GM12892 (cell line): ENCODE measurements at regions not wholly inside any gene's neighbourhood (a gene's known extent, or its start where the extent isn't known, plus 50 kb on each side); places are given as distances from the start of the nearest gene placed in this dataset.

ENCODE experiments used
- POLR2A ChIP-seq: IDR thresholded peaks from 2 replicates; pipeline ENCODE4 v1.6.1; 2011; ENCODE audit warnings: low read depth, low read length, control low read depth
- POLR2AphosphoS5 ChIP-seq: IDR thresholded peaks from 2 replicates; pipeline ENCODE4 v1.6.1; 2011; ENCODE audit warnings: low read depth, low read length, control low read depth
- TAF1 ChIP-seq: IDR thresholded peaks from 2 replicates; pipeline ENCODE4 v1.6.1; 2011; ENCODE audit warnings: low read depth, mild to moderate bottlenecking, control low read depth, low read length, borderline replicate concordance

GRCh38 chr22:48834404-48834803, 993.3 kb downstream of the BRD1 start:
- TF ChIP-seq POLR2AphosphoS5: no peak
- TF ChIP-seq TAF1: no peak
- no peak for TF ChIP-seq POLR2A
